Upper lobe of left lung (tissue), 4 donors: ENCODE measurements at regions not wholly inside any gene's neighbourhood (a gene's known extent, or its start where the extent isn't known, plus 50 kb on each side); places are given as distances from the start of the nearest gene placed in this dataset.

Source experiments
- EP300 ChIP-seq, 4 donors: sonication (generic); formaldehyde crosslinking; IDR thresholded peaks; one replicate each; pipeline ENCODE4 v1.5.1; 2017; ENCODE audit warnings: antibody characterized with exemption in 4 of 4, control low read depth in 2 of 4
- POLR2A ChIP-seq, 4 donors: fragments of 450-650 bp; IDR thresholded peaks; one replicate each; pipeline ENCODE4 v1.5.1; 2016 to 2017; ENCODE audit warnings: antibody characterized with exemption in 4 of 4, mild to moderate bottlenecking in 2 of 4
- POLR2AphosphoS5 ChIP-seq, 2 donors: sonication (generic); formaldehyde crosslinking; IDR thresholded peaks; one replicate each; pipeline ENCODE4 v1.5.1; 2017; ENCODE audit warnings: antibody characterized with exemption in 2 of 2
- TF ChIP-seq, protein P1 (sequence below), 6 experiments: fragments of 450-650 bp in 4 of 6; fragments of 200-600 bp in 2 of 6; sonication (generic) in 2 of 6; IDR thresholded peaks; one replicate each; pipeline ENCODE4 v1.5.1; 2016 to 2019; ENCODE audit warnings: antibody characterized with exemption in 6 of 6

DNA sequence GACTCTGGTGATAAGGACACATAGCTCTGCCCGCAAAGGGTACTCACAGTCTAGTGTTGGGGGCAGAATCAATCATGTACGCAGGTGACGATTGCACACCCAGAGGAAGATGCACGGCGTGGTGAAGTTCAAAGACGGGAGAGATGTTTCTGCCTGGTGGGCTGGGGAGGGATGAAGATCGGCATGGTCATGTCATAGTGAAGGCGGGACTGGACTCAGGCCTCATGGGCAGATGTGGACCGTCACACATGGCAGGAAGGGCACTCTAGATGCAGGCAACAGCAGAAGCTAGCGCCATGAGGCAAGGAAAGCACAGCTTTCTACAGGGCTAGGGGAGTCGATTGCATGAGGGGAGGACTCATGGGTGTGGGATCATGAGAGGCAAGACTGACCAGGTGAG lies 240.6 kb downstream of the OPA1 start:
- TF ChIP-seq, protein P1, sequence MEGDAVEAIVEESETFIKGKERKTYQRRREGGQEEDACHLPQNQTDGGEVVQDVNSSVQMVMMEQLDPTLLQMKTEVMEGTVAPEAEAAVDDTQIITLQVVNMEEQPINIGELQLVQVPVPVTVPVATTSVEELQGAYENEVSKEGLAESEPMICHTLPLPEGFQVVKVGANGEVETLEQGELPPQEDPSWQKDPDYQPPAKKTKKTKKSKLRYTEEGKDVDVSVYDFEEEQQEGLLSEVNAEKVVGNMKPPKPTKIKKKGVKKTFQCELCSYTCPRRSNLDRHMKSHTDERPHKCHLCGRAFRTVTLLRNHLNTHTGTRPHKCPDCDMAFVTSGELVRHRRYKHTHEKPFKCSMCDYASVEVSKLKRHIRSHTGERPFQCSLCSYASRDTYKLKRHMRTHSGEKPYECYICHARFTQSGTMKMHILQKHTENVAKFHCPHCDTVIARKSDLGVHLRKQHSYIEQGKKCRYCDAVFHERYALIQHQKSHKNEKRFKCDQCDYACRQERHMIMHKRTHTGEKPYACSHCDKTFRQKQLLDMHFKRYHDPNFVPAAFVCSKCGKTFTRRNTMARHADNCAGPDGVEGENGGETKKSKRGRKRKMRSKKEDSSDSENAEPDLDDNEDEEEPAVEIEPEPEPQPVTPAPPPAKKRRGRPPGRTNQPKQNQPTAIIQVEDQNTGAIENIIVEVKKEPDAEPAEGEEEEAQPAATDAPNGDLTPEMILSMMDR (IDR thresholded peaks at IDR 0.05): no peak
- TF ChIP-seq POLR2A (IDR thresholded peaks at IDR 0.05): no peak
- TF ChIP-seq POLR2AphosphoS5 (IDR thresholded peaks at IDR 0.05): no peak
- TF ChIP-seq EP300 (IDR thresholded peaks at IDR 0.05): no peak
